Mucosa of descending colon (tissue), 3 donors: ENCODE measurements at regions not wholly inside any gene's neighbourhood (a gene's known extent, or its start where the extent isn't known, plus 50 kb on each side); places are given as distances from the start of the nearest gene placed in this dataset.

Source experiments
- ATAC-seq: fragments of 200-7000 bp; cut with Tn5 transposase; one replicate; pipeline ENCODE4 v1.9.1; 2020; ENCODE audit warnings: mild to moderate bottlenecking, moderate library complexity
- DNase-seq, 3 donors: peaks; one replicate each; pipeline ENCODE4 v3.0.0-alpha.2; 2020
- H3K36me3 ChIP-seq: fragments of 200-600 bp; one replicate; pipeline ENCODE4 v1.8.0; 2021; ENCODE audit warnings: low read depth, mild to moderate bottlenecking
- H3K4me1 ChIP-seq: fragments of 200-600 bp; one replicate; pipeline ENCODE4 v1.8.0; 2021; ENCODE audit warnings: low read depth, mild to moderate bottlenecking
- H3K4me3 ChIP-seq: fragments of 200-600 bp; one replicate; pipeline ENCODE4 v1.8.0; 2021; ENCODE audit warnings: mild to moderate bottlenecking
- H3K9me3 ChIP-seq: fragments of 200-600 bp; one replicate; pipeline ENCODE4 v1.8.0; 2021; ENCODE audit warnings: mild to moderate bottlenecking
- CTCF ChIP-seq: fragments of 200-600 bp; IDR thresholded peaks from one replicate; pipeline ENCODE4 v1.8.0; 2022; ENCODE audit warnings: antibody characterized with exemption, mild to moderate bottlenecking
- intact Hi-C, 2 donors: fragments of 100-400 bp; cut with DNase I in 1 of 2; cut with micrococcal nuclease in 1 of 2; formaldehyde crosslinking; loops; one replicate each; pipeline versions ENCODE4 v1.11.0 to v1.11.1; 2022; cut with DNase I, micrococcal nuclease
- donor health status: DM: no; HTN: no; CAD: no; lungs with moderate emphysema.
- donor health status: DM: no; HTN: no; CAD: no.
- donor health status: DM: no; HTN: yes; CAD: no.

- H3K4me1 ChIP-seq = no peaks in the 10 kb centered on the region
- no peaks in the 10 kb centered on the region for H3K36me3 ChIP-seq
- no peak overlapping the region for H3K4me3 ChIP-seq
- intact Hi-C loops = no loop called here
- no peak for ATAC-seq
- TF ChIP-seq CTCF = no peak
- H3K9me3 ChIP-seq = no peaks in the 10 kb centered on the region
- no peak for DNase-seq
Measured at GRCh38 chr14:99038431-99038820, 233.6 kb downstream of the BCL11B start.

DNA sequence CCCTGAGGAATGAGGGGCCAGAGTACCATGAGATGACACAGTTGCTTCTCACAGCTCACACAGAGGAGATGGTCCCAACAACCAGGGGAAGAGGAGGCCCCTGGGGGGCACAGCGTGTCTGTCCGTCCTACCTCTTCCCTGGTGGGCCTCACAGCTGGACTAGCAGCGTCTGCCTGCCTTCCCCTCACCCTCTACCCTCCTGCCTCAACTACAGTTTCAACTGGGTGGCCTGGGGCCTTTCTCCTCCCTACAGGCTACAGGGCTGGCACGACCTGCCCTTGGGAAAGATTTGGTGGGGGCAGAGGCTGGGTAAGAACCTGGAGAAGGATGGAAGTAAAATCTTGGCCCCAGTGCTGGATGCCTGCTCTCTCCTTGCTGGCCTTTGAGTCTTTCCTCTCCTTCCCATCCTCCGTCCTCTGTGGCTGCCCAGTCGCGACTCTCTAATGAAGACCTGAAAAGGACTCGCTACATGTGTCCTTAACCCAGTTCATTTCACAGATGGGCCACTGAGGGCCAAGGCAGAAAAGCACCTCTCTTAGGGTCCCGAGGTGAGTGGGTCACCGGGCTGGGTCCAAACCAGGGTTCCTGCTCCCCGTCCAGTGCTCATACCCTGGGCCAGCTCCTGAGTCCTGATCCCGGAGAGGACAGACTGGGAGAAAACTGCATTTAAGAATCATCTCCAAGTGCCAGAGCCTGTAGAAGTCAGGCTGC lies 232.5 kb downstream of the BCL11B start:
- ATAC-seq = no peak
- Histone ChIP-seq H3K36me3 (no peaks in the 10 kb centered on the region), H3K4me3 (no peak overlapping the region), H3K9me3 (no peaks in the 10 kb centered on the region), H3K4me1 (no peaks in the 10 kb centered on the region)
- no peak for TF ChIP-seq CTCF
- DNase-seq = no peak
- intact Hi-C loops = no loop called here

GRCh38 chr14:99040052-99040451 lies 231.9 kb downstream of the BCL11B start:
- Histone ChIP-seq H3K4me3 (no peak overlapping the region), H3K36me3 (no peaks in the 10 kb centered on the region), H3K9me3 (no peaks in the 10 kb centered on the region), H3K4me1 (no peaks in the 10 kb centered on the region)
- no peak for DNase-seq
- TF ChIP-seq CTCF = no peak
- ATAC-seq = no peak
- intact Hi-C loops = no loop called here

DNA sequence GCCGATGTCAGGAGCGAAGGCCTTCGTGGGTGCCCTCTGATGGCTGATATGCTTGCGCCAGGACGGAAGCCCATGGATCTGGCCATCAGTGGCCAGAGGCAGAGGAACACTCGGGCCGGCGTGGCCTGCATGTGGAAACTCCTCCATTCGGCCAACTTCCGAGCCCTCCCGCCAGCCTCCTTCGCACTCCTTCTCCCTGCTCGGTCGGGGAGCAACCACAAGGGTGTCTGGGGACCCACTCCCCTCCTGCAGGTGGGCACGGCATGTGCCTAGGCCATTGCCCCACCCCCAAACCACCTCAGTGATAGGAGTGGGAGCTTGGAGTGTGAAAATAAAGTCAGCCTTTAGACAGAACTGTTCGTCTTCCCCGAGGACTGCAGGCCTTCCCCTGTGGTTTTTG lies 231.3 kb downstream of the BCL11B start:
- H3K4me3 ChIP-seq = no peak overlapping the region
- no peaks in the 10 kb centered on the region for H3K36me3 ChIP-seq
- TF ChIP-seq CTCF = no peak
- H3K9me3 ChIP-seq = no peaks in the 10 kb centered on the region
- no peaks in the 10 kb centered on the region for H3K4me1 ChIP-seq
- no peak for DNase-seq
- intact Hi-C loops = no loop called here
- ATAC-seq = no peak

DNA sequence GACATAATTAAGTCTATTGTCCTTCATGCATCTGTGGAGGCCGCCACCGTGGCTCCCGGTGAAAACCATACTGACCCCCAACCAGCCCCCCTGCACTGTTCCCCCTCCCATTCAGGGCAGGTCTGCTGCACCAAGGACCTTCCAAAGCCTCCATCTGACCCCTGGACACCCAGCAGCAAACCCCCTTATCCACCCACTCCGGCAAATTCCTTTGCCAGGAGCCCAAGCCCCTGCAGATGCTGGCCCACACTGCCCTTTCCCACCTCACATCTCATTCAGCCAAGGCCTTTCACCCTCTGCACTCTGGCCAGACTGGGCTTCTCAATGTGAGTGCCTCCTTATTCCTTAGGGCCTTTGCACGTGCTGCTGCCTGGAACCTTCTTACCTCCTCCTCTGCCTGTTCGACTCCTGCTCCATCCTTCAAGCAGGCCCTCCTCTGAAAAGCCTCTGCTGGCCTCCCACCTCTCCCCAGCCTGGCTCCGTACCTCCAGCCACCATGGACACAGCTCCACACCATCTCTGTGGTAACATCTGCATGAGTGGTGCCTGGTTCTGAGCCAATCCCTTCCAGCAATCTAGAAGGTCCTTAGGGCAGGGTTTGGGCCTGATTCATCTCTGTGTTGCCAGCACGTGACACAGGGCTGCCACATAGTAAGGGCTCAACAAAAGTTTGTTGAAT lies 230.7 kb downstream of the BCL11B start:
- intact Hi-C loops = no loop called here
- Histone ChIP-seq H3K4me1 (no peaks in the 10 kb centered on the region), H3K4me3 (no peak overlapping the region), H3K9me3 (no peaks in the 10 kb centered on the region), H3K36me3 (no peaks in the 10 kb centered on the region)
- TF ChIP-seq CTCF = no peak
- no peak for ATAC-seq
- DNase-seq = no peak
